ENCODE measurements at regions not wholly inside any gene's neighbourhood (a gene's known extent, or its start where the extent isn't known, plus 50 kb on each side); places are given as distances from the start of the nearest gene placed in this dataset.

DNA sequence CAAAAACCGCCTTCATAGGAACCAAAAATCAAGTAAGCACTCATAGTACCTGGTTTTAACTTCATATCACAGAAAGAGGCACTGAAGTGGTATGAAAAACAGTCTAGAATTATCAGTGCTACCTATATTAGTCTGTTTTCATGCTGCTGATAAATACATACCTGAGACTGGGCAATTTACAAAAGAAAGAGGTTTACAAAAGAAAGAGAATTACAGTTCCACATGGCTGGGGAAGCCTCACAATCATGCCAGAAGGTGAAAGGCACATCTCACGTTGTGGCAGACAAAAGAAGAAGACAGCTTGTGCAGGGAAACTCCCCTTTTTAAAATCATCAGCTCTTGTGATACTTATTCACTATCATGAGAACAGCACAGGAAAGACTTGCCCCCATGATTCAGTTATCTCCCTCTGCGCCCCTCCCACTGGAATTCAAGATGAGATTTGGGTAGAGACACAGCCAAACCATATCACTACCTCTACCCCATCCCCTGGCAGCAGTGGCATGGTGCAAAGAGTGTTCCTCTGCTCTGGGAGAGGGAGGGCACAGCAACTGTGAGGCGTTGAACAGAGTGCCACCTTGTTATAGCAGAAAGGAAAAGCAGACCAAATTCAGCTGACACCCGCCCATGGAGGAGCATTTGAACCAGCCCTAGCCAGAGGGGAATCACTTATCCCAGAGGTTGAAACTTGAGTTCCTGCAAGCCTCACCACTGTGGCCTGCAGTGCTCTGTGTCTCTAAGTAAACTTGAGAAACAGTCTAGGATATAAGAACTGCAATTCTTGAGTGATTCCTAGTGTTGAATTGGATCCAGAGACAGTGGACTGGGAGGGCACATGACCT is 61.9 kb upstream of the PTPRZ1 start:
- ATAC-seq, result no peak
- H3K27me3 ChIP-seq, result no peaks in the 10 kb centered on the region
- TF ChIP-seq, protein P1, sequence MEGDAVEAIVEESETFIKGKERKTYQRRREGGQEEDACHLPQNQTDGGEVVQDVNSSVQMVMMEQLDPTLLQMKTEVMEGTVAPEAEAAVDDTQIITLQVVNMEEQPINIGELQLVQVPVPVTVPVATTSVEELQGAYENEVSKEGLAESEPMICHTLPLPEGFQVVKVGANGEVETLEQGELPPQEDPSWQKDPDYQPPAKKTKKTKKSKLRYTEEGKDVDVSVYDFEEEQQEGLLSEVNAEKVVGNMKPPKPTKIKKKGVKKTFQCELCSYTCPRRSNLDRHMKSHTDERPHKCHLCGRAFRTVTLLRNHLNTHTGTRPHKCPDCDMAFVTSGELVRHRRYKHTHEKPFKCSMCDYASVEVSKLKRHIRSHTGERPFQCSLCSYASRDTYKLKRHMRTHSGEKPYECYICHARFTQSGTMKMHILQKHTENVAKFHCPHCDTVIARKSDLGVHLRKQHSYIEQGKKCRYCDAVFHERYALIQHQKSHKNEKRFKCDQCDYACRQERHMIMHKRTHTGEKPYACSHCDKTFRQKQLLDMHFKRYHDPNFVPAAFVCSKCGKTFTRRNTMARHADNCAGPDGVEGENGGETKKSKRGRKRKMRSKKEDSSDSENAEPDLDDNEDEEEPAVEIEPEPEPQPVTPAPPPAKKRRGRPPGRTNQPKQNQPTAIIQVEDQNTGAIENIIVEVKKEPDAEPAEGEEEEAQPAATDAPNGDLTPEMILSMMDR (IDR thresholded peaks at IDR 0.05), result no peak
- no peak for TF ChIP-seq POLR2A (IDR thresholded peaks at IDR 0.05)
- DNase-seq, result no peak
- WGBS, 2 donors, result 52 to 54% methylated on average over 5 of the region's 5 CpGs
- H3K4me1 ChIP-seq, result no peaks in the 10 kb centered on the region
- intact Hi-C loops (cut with DNase I), result no loop called here
- H3K9me3 ChIP-seq, result no peaks in the 10 kb centered on the region
- no peak overlapping the region for H3K27ac ChIP-seq
- no peak overlapping the region for H3K4me3 ChIP-seq
- no peaks in the 10 kb centered on the region for H3K36me3 ChIP-seq (replicated peaks in 1 of 2; ENCODE audit: insufficient read depth in 1 of 2, low read depth in 2 of 2)

DNA sequence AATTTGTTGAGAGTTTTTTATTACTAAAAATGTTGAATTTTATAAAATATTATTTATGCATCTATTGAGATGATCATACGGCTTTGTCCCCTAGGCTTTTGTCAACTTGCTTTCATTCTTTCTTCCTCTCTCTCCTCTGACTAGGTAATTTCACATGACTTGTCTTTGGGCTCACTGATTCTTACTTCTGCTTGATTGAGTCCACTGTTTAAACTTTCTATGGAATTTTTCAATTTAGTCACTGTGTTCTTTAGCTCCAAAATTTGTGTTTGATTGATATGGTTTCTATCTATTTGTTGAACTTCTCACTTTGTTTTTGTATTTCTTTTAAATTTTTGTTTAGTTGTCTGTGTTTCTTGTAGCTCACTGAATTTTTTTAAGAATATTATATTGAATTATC is 65.9 kb upstream of the PTPRZ1 start:
- Histone ChIP-seq H3K36me3 (replicated peaks in 1 of 2; ENCODE audit: insufficient read depth in 1 of 2, low read depth in 2 of 2) (no peaks in the 10 kb centered on the region), H3K4me3 (no peak overlapping the region), H3K27ac (no peak overlapping the region), H3K27me3 (no peaks in the 10 kb centered on the region), H3K9me3 (no peaks in the 10 kb centered on the region), H3K4me1 (no peaks in the 10 kb centered on the region)
- WGBS, 2 donors, result 88 to 100% methylated on average over 1 of the region's 1 CpG
- TF ChIP-seq, protein P1 (IDR thresholded peaks at IDR 0.05), result no peak
- TF ChIP-seq POLR2A (IDR thresholded peaks at IDR 0.05), result no peak
- intact Hi-C loops (cut with DNase I), result no loop called here
- no peak for ATAC-seq
- DNase-seq, result no peak

DNA sequence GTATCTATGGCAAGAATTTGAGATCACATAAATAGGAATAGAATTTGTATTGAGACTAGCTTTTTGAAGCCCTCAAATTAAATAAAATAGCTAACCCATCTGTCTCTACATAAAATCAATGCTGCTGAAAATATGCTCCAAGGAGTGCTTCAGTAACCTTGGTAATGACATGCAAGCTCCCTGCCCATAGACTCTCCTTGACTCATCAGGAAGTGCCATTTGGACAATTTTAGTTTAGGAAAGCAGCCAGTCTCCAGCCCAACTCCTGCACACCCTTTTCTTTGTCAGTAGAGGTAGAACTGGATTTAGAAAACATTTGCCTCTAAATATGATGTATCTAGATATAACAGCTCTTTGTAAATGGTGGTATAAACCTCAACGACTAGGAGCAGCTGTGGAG is 69.9 kb upstream of the PTPRZ1 start:
- H3K27me3 ChIP-seq, result no peaks in the 10 kb centered on the region
- no peaks in the 10 kb centered on the region for H3K9me3 ChIP-seq
- H3K36me3 ChIP-seq (replicated peaks in 1 of 2; ENCODE audit: insufficient read depth in 1 of 2, low read depth in 2 of 2), result no peaks in the 10 kb centered on the region
- ATAC-seq, result no peak
- no peaks in the 10 kb centered on the region for H3K4me1 ChIP-seq
- WGBS, 2 donors, result 32 to 52% methylated on average over 1 of the region's 1 CpG
- DNase-seq, result no peak
- intact Hi-C loops (cut with DNase I), result no loop called here
- no peak overlapping the region for H3K27ac ChIP-seq
- no peak overlapping the region for H3K4me3 ChIP-seq
- TF ChIP-seq, protein P1 (IDR thresholded peaks at IDR 0.05), result no peak
- no peak for TF ChIP-seq POLR2A (IDR thresholded peaks at IDR 0.05)

DNA sequence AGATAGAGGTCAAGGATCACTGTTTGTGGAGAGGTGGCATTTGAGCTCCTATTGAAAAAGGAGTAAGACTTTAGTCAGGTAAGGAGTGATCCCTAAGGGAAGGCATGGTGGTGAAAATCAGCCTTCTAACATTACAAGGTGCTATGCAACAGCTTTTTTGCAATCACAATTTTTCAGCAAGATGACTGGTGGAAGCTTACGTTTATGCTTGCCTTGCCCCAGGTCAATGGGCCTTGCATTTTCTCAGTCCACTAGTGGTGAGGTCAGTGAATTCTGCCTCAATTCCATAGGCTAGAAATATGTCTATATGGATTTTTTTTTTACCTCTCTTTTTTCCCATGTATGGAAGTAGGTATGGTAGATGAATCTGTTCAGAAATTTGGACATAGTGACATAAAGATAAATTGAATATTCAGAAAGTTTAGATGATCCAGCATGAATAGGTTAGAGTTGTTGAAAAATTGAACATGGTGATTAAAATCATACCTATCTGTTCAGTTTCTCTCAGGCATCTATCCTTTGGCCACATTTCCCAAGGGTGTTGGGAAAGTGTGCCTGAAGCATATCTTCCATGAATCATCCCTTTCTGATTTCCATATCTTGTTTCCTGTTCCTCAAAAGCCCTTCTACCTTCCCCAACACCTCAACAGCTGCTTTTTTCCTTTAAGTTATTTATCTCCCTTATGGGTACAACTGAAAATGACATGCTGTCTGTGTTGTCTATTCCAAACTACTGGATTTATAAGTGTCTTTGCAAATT is 71.9 kb upstream of the PTPRZ1 start:
- WGBS, 2 donors, result 67 to 90% methylated on average over 1 of the region's 1 CpG
- intact Hi-C loops (cut with DNase I), result no loop called here
- DNase-seq (no peak), ATAC-seq (no peak)
- no peak for TF ChIP-seq POLR2A (IDR thresholded peaks at IDR 0.05)
- TF ChIP-seq, protein P1 (IDR thresholded peaks at IDR 0.05), result no peak
- Histone ChIP-seq H3K9me3 (no peaks in the 10 kb centered on the region), H3K27ac (no peak overlapping the region), H3K27me3 (no peaks in the 10 kb centered on the region), H3K4me3 (no peak overlapping the region), H3K4me1 (no peaks in the 10 kb centered on the region), H3K36me3 (replicated peaks in 1 of 2; ENCODE audit: insufficient read depth in 1 of 2, low read depth in 2 of 2) (no peaks in the 10 kb centered on the region)

Measured in body of pancreas (tissue), 4 donors.